SK-N-MC (cell line): ENCODE measurements at regions not wholly inside any gene's neighbourhood (a gene's known extent, or its start where the extent isn't known, plus 50 kb on each side); places are given as distances from the start of the nearest gene placed in this dataset.

ENCODE experiments used
- EZH2 ChIP-seq: fragments of 200-600 bp; sonication (generic); IDR thresholded peaks from one replicate; pipeline ENCODE4 v1.6.1; 2017; ENCODE audit warnings: antibody characterized with exemption
- FOXP2 ChIP-seq: optimal IDR thresholded peaks from 2 replicates; pipeline ENCODE3; 2011; ENCODE audit warnings: mild to moderate bottlenecking, moderate library complexity; ENCODE audit not compliant: insufficient read depth; ENCODE audit errors: extremely low read length, control extremely low read depth
- POLR2AphosphoS5 ChIP-seq: IDR thresholded peaks from 2 replicates; pipeline ENCODE4 v1.6.1; 2012; ENCODE audit warnings: mild to moderate bottlenecking, low read depth, low read length, borderline replicate concordance

GRCh38 chr14:71444030-71444822, 488.0 kb upstream of the RGS6 start:
- TF ChIP-seq EZH2 (no peak), POLR2AphosphoS5 (no peak), FOXP2 (no peak)
